ENCODE measurements at regions not wholly inside any gene's neighbourhood (a gene's known extent, or its start where the extent isn't known, plus 50 kb on each side); places are given as distances from the start of the nearest gene placed in this dataset.
A peak's percentile ranks its signal among the peaks of the same experiment; 100 is the strongest.
"Not testable (repeated sequence)": the region's sequence is repeated elsewhere in the genome, so short reads cannot be mapped to it uniquely, and the experiment has no call there.

- no peak for TF ChIP-seq CTCF (IDR thresholded peaks at IDR 0.05; ENCODE audit: low read depth, low read length)
- no peak overlapping the region for H3K27ac ChIP-seq (ENCODE audit: low read depth, low read length)
- POLR2A ChIA-PET = no interaction called here
- DNase-seq (ENCODE audit: low read depth, low spot score) = no peak
- CTCF ChIA-PET = no interaction called here
- peaks cover 54% of the 10 kb centered on the region for H3K9me3 ChIP-seq (ENCODE audit: control insufficient read depth, insufficient read depth, low read length)
- H3K27me3 ChIP-seq (ENCODE audit: control insufficient read depth, insufficient read depth, low read length) = no peaks in the 10 kb centered on the region
- H3K4me3 ChIP-seq (ENCODE audit: low read depth, low read length) = no peak overlapping the region
These were observed 785.9 kb upstream of the TPTE start for GRCh38 chr21:9735421-9735961.

- CTCF ChIA-PET; POLR2A ChIA-PET; H3K27me3 ChIP-seq (ENCODE audit: control insufficient read depth, insufficient read depth, low read length): not testable (repeated sequence)
These were observed 784.1 kb upstream of the TPTE start for GRCh38 chr21:9737301-9737700.

GRCh38 chr21:9737871-9738515, 783.4 kb upstream of the TPTE start:
- H3K9me3 ChIP-seq (ENCODE audit: control insufficient read depth, insufficient read depth, low read length) = peaks cover 58% of the 10 kb centered on the region
- DNase-seq (ENCODE audit: low read depth, low spot score); CTCF ChIA-PET; H3K4me3 ChIP-seq (ENCODE audit: low read depth, low read length); POLR2A ChIA-PET; H3K27ac ChIP-seq (ENCODE audit: low read depth, low read length); H3K27me3 ChIP-seq (ENCODE audit: control insufficient read depth, insufficient read depth, low read length): not testable (repeated sequence)

More at GRCh38 chr21:9737301-9737700, 784.1 kb upstream of the TPTE start:
- not testable (repeated sequence) for DNase-seq (ENCODE audit: low read depth, low spot score); H3K4me3 ChIP-seq (ENCODE audit: low read depth, low read length); H3K27ac ChIP-seq (ENCODE audit: low read depth, low read length)
- peaks cover 62% of the 10 kb centered on the region for H3K9me3 ChIP-seq (ENCODE audit: control insufficient read depth, insufficient read depth, low read length)

- Histone ChIP-seq H3K9me3 (ENCODE audit: control insufficient read depth, insufficient read depth, low read length) (peaks cover 60% of the 10 kb centered on the region), H3K27me3 (ENCODE audit: control insufficient read depth, insufficient read depth, low read length) (no peaks in the 10 kb centered on the region), H3K4me3 (ENCODE audit: low read depth, low read length) (no peak overlapping the region), H3K27ac (ENCODE audit: low read depth, low read length) (no peak overlapping the region)
- CTCF ChIA-PET = no interaction called here
- POLR2A ChIA-PET = no interaction called here
- no peak for TF ChIP-seq CTCF (IDR thresholded peaks at IDR 0.05; ENCODE audit: low read depth, low read length)
- no peak for DNase-seq (ENCODE audit: low read depth, low spot score)
These were observed 782.9 kb upstream of the TPTE start for GRCh38 chr21:9738527-9738926.

GRCh38 chr21:9739240-9739639, 782.1 kb upstream of the TPTE start:
- CTCF ChIA-PET = no interaction called here
- no peak for TF ChIP-seq CTCF (IDR thresholded peaks at IDR 0.05; ENCODE audit: low read depth, low read length)
- H3K27ac ChIP-seq (ENCODE audit: low read depth, low read length) = no peak overlapping the region
- DNase-seq (ENCODE audit: low read depth, low spot score) = no peak
- no peak overlapping the region for H3K4me3 ChIP-seq (ENCODE audit: low read depth, low read length)
- no peaks in the 10 kb centered on the region for H3K27me3 ChIP-seq (ENCODE audit: control insufficient read depth, insufficient read depth, low read length)
- POLR2A ChIA-PET = no interaction called here
- peaks cover 61% of the 10 kb centered on the region for H3K9me3 ChIP-seq (ENCODE audit: control insufficient read depth, insufficient read depth, low read length)

GRCh38 chr21:9740177-9740941, 781.0 kb upstream of the TPTE start:
- CTCF ChIA-PET; H3K27me3 ChIP-seq (ENCODE audit: control insufficient read depth, insufficient read depth, low read length): not testable (repeated sequence)

GRCh38 chr21:9740991-9741742, 780.2 kb upstream of the TPTE start:
- CTCF ChIA-PET, POLR2A ChIA-PET: not testable (repeated sequence)
- H3K9me3 ChIP-seq (ENCODE audit: control insufficient read depth, insufficient read depth, low read length) = peaks cover 67% of the 10 kb centered on the region

More at GRCh38 chr21:9740177-9740941, 781.0 kb upstream of the TPTE start:
- H3K4me3 ChIP-seq (ENCODE audit: low read depth, low read length); DNase-seq (ENCODE audit: low read depth, low spot score); H3K27ac ChIP-seq (ENCODE audit: low read depth, low read length); POLR2A ChIA-PET: not testable (repeated sequence)
- peaks cover 69% of the 10 kb centered on the region for H3K9me3 ChIP-seq (ENCODE audit: control insufficient read depth, insufficient read depth, low read length)

GRCh38 chr21:9743566-9743965, 777.8 kb upstream of the TPTE start:
- CTCF ChIA-PET; H3K27me3 ChIP-seq (ENCODE audit: control insufficient read depth, insufficient read depth, low read length); H3K27ac ChIP-seq (ENCODE audit: low read depth, low read length); DNase-seq (ENCODE audit: low read depth, low spot score); H3K4me3 ChIP-seq (ENCODE audit: low read depth, low read length); POLR2A ChIA-PET: not testable (repeated sequence)
- H3K9me3 ChIP-seq (ENCODE audit: control insufficient read depth, insufficient read depth, low read length) = peaks cover 66% of the 10 kb centered on the region

More at GRCh38 chr21:9740991-9741742, 780.2 kb upstream of the TPTE start:
- peak overlapping the region; percentile 1 for H3K27ac ChIP-seq (ENCODE audit: low read depth, low read length)
- not testable (repeated sequence) for H3K27me3 ChIP-seq (ENCODE audit: control insufficient read depth, insufficient read depth, low read length); DNase-seq (ENCODE audit: low read depth, low spot score); H3K4me3 ChIP-seq (ENCODE audit: low read depth, low read length)

- H3K27ac ChIP-seq (ENCODE audit: low read depth, low read length); H3K4me3 ChIP-seq (ENCODE audit: low read depth, low read length); H3K27me3 ChIP-seq (ENCODE audit: control insufficient read depth, insufficient read depth, low read length); POLR2A ChIA-PET; DNase-seq (ENCODE audit: low read depth, low spot score); CTCF ChIA-PET: not testable (repeated sequence)
- peaks cover 60% of the 10 kb centered on the region for H3K9me3 ChIP-seq (ENCODE audit: control insufficient read depth, insufficient read depth, low read length)
These were observed 777.2 kb upstream of the TPTE start for GRCh38 chr21:9744166-9744565.

Data from AG04450 (cell line).